Jurkat, Clone E6-1 (cell line): ENCODE measurements at regions not wholly inside any gene's neighbourhood (a gene's known extent, or its start where the extent isn't known, plus 50 kb on each side); places are given as distances from the start of the nearest gene placed in this dataset.
A peak's percentile ranks its signal among the peaks of the same experiment; 100 is the strongest.

Source experiments
- DNase-seq: peaks from one replicate; pipeline ENCODE4 v3.0.0-alpha.2; 2011; ENCODE audit warnings: low read depth, low spot score
- H3K4me3 ChIP-seq: 2 replicates; pipeline ENCODE4 v1.5.1; 2011; ENCODE audit warnings: mild to moderate bottlenecking, low read length, control low read depth, moderate library complexity

DNA sequence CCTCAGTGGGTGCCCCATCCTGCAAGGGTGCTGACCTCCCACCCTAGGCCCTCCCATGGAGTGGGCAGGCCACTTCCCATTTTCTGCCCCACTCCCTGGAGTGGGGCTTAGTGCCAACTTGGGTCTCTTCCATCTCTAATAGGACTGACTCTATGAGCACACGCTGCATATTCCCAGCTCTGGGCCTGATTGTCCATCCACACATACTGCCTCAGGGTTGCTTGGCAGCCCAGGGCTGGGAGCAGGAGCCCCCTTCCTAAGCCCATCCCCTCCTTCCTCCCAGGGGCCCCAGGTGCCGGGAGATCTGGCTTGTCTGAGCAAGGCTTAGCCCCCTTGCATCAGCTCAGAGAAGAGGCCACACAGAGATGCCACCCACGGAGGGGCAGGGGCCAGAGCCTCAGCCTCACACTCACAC is 55.1 kb downstream of the PJA1 start:
- no peak for DNase-seq
- H3K4me3 ChIP-seq, result no peak overlapping the region

DNA sequence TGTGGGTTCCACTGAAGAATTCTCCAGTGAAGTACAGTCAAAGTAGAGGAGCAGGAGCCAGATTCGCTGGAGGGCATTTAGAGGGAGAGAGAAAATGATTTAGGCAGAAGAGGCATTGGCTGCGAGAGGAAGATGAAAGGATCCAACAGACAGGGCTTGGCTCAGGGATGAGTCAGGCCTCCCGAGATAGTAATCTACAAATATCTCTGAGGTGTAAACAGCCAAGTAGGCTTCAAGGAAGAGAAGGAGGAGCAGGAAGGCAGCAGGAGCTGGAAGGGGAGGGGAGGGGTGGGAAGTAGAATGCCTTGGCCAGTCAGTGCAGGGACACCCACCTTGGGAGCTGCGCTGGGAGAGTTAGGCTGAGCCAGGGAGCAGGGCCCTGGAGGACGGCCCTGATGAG is 55.5 kb downstream of the PJA1 start:
- H3K4me3 ChIP-seq, result no peak overlapping the region
- no peak for DNase-seq

DNA sequence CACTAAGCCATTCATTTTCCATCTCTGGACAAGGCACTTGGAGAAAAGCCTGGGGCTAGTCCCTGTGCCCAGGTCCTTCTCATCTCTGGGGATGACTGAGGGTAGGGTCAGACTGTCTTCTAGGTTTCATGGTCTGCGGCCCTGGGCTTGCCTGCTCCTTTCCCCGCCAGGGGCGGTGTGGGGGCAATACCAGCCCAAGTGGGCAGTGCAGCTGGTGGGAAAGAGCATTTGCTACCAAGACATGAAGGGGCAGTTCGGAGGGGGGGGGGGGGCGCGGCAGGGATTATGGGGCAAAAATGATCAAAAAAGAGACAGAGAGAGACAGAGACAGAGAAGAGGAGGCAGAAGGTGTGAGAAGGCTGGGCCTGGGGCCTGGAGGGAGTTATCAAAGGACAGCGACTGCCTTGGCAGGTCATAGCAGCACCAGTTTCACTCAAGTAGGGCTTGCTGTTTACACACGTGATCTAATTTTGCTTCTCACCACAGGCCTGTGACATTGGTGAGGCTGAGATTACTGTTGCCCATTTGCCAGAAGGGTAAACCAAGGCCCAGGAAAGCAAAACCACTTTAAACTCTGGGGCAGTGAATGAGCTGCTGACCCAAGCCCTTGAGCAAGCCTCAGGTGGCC is 56.1 kb downstream of the PJA1 start:
- H3K4me3 ChIP-seq, result no peak overlapping the region
- no peak for DNase-seq

DNA sequence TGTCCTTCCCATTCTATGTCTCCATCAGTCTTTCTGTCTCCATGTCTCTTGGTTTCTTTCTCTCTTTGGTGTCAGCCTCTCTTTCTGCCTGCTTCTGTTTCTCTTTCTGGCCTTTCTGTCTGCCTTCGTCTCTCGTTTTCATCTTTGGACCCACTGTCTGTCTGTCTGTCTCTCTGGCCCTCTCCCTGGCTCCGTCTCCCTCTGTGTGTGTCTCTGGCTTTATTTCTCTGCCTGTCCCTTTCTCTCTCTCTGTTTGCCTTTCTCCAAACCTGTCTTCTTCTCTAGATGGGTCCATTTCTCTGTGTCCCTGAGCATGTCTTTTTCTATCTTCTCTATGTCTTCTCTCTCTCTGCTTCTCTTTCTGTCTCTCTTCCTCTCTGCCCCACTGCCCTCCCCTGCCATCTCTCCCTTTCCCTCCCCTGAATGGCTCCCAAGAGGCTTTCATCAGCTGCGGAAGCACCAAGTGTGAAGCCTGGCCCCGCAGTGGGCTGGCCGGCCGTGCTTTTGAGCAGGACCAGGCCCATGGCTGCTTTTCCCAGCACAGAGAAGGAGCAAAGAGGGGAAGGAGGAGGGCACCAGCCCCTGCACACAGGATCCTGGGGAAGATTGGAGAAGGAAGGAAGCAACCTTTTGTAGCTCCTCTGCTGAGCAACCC is 57.4 kb downstream of the PJA1 start:
- no peak for DNase-seq
- no peak overlapping the region for H3K4me3 ChIP-seq

DNA sequence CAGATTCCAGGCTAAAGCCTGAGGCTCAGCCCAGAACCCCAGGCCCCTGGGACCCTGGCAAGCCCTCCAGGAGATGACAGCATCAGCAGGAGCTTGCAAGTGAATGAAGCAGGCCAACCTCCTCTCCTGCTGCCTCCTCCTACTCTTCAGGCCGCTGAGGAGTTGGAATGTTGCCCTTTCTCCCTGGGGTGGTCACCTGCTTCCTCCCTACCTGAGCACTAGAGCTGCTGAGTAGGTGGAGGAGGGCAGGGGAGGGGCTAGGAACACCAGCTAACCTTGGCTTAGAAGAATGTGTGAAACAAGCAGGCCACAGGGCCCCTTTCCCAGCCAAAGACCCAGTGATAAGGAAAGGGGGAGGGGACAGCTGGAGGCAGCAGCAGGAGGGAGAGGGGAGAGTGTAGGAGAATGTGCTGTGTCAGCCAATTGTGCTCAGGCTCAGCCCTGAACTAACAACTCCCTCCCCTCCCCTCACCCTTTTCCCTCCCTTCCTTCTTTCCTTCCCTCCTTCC is 58.0 kb downstream of the PJA1 start:
- no peak overlapping the region for H3K4me3 ChIP-seq
- no peak for DNase-seq

DNA sequence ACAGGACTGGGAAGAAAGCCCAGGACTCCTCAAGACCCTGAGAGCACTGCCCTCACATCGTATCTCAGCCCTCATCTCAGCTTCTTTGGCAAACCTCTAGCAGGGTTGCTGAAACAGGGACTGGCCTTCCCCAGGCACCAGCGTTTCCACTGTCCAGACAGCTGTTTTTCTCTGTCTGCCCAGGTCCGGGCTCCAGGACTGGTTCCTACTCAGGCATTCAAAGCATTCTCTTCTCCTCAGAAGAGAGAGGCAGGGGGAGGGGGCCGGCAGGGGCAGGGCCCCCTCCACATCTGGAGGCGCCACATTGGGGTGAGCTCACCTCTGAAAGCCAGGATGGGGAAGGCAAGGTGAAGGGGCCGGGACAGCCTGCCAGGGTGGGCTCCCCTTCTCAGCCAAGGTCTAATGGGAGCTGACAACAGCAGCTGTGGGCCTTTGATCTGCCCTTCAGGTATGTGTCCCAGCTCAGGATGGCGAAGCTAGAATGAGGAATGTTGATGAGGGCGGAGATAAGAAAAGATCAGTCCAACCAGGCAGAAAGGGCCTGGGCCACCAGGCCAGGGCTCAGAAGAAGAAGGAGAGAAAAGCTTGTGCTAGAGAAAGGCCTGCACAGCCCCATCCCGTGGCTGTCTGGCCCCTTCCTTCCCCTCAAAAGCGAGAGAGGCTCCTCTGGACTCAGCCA is 60.4 kb downstream of the PJA1 start:
- no peak overlapping the region for H3K4me3 ChIP-seq
- no peak for DNase-seq

DNA sequence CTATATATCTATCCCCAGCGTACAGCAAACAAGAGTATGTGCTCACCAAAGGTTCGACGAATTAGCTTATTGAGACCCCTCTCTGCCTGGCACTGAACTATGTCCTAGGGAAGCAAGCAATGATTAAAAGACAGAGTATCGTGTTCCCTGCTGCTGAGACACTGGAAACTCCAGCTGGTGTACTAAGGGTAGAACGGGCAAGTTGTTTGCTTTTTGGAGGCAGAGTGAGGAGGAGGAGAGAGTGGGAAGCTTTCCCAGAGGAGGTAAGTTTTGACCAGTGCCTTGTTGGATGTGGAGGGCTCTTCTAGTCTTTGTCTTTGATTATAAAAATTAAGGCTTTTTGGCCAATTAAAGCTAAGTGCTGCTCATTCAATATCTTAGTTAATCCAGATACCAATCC is 61.7 kb downstream of the PJA1 start:
- H3K4me3 ChIP-seq, result no peak overlapping the region
- no peak for DNase-seq

DNA sequence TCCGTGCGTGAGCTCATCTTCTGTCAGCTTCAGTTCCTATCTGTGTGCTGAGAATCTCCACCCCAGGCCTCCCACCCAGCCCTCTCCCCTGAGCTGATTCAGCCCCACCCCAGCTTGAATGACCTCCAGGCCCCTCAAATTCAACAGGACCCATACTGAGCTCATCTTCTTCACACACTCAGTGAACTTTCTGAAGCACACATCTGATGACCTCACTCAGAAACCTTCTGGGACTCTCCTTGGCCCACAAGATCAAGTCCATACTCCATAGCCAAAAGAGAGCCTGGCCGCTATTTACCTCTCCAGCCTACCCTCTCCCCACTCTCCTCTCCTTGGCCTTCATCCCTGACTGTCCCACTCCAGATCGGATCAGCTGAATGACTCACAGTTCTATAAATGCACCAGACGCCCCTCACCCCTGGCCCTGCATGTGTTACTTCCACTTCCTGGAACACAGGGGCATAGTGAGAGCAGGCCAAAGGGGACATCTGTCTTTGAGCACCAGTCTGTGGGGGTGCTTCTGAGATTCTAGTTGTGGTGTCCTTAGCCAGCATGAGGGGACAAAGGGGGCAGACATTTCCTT is 62.5 kb downstream of the PJA1 start:
- H3K4me3 ChIP-seq, result no peak overlapping the region
- DNase-seq, result no peak

DNA sequence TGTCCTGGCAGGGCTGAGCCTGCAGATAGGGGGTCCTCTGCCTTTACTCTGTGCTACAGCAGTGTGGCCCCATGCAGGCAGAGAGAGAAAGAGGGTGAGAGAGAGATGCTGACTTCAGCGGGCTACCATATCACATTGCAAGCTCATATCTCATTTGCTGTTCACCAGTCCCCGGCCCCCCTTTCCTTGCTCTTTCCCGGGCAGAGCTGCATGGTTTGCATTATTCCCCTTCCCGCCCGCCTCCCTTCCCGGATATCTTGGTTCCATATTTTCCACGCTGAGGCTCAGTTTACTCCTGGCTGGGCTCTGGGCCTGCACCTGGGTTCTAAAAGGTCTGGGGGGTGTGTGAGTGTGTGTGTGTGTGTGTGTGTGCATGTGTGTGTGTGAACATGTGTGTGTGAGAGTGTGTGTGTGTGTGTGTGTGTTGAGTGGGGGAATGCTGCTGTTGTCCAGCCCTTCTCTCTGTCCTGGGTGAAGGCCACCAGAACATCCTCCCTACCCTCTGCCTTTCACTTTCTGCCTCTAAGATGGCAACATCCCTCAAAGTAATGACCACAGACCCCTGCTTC is 63.5 kb downstream of the PJA1 start:
- no peak overlapping the region for H3K4me3 ChIP-seq
- no peak for DNase-seq

DNA sequence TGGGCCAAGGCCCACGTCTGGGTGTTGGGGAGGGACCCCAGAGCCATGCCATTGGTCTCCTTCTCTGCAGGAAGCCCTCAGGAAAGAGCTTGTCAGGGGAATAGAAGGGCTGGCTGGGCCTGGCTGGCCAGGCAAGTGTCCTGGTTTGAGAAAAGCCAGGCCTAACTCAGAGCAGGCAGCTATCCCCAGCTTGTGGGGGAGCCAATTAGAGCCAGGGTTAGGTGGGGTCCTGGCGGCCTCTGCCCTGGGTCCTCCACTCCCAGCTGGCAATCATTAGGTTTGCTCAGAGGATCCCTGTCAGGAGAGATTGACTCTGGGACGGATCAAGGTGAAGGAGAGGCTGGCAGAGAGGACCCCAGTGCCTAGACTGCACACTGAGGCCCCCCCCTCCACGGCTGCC is 64.8 kb downstream of the PJA1 start:
- H3K4me3 ChIP-seq, result no peak overlapping the region
- DNase-seq, result no peak

DNA sequence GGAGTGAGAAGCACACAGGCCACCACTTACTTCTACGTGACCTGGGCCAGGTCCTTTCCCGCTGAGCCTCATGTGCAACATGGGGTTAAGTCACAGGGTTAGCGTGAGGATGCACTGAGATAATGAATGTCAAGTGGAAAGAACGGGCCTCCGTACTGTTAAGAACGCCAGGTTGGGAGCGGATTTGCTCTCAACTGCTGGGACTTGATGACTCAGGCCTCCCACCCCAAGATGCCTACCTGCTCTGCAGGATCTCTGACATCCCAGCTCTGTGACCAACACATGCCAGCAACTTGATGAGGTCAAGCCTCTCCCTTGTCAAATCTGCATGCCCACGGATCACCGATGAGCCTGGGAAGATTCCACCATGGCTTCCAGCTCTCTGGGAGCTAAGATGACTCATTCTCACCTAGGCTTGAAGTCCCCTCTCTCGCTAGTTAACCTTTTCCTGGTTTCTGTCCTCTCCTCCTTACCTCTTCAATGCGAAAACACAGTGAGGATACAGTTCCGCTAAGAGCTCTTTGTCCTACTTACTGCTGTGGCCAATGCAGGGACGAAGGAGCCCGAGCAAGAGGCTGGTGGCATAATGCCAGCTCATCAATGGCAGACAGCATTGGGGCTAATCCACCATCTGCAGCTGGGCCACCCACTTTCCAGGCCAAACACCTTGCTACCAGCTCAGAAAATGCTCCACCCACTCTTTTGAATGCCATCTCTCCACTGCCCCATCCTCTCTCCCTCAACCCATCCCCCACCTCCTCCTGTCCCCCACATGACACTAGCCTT is 67.6 kb downstream of the PJA1 start:
- no peak overlapping the region for H3K4me3 ChIP-seq
- no peak for DNase-seq

DNA sequence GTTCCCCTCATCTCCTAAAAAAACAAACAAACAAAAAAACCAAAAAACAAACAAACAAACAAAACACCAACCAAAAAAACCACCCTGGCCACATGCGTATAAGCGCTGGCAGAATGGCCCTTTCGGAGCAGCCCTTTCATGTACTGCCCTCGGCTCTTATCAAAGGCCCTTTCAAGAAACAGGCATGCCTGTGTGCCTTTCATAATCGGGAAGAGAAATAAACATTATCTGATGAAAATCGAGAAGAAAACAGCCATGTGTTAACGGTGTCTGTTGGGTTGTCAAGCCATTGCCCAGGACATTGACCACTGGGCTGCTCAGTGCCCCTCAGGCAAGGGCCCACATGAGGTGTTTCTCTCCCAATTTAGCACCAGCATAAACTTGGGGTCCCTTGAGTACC is 68.3 kb downstream of the PJA1 start:
- DNase-seq, result no peak
- no peak overlapping the region for H3K4me3 ChIP-seq

DNA sequence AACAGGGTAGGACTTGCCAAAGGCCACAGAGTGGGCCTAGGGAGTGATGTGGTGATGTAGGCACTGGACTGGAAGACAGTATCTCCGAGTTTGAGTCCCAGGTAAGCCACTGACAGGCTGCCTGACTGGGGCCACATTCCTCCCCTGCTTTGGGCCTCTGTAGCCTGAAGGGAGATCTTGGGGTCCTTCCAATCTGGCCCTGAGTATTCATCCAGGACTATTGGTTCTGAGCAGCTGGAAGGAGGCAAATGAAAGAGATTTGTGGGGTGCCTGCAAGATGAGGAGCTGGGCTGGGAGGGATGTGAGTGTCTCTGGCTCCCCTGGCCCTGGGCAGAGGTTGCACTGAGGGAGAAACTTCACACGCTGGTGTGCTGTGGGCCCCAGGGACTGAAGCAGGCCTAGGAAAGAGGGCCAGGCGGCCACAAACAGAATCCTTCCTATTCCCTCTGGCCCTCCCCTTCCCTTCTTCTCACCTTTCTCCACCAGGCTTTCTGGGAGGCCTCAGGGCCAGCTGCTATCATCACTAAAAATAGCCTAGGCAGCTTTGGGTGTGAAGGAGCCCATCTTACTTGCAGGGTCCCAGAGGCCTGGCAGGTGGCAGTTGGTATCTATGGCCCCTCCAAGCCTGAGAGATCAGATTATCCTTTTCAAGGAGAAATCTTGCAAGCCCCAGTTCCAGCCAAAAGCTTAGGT is 70.1 kb downstream of the PJA1 start:
- H3K4me3 ChIP-seq, result no peak overlapping the region
- no peak for DNase-seq

DNA sequence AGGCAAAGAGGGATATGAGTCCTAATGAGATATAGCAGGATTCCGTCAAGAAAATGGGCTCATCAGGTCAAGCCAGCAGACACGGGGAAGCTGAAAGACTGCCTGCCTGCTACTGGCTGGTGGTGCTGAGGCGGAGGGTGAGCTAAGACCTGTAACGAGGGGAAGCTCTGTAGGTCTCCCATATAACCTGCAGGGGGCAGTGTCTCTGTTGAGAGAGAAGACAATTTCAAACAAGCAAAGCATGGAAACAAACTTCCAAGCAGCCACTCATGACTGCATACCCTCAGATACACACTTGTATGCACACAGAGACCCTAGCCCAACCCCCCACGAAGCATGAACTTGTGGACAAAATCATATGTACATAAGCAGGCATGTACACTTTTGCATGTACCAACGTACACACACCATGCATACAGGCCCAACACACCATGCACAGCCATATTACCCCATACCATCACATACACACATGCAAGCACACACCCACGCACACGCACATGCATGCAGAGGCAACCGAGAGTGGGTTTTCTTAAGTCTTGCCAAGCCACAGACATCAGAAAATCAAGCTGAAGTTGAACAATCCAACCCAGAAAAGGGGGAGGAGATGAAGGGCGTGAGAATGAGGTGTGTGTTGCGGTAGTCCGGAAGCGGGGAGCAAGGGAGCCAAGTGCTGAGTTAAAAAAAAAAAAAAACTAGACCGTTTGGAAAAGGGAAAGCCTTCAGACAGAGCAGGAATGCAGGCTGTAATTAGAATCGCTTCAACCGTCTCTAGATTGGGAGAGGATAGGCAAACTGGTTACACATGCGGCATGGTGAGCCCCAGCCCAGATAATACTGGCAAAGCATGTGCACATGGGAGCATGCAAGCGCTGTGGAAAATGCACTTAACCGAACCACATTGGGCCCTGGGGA is 71.0 kb downstream of the PJA1 start:
- DNase-seq, result peak; percentile 32
- no peak overlapping the region for H3K4me3 ChIP-seq

DNA sequence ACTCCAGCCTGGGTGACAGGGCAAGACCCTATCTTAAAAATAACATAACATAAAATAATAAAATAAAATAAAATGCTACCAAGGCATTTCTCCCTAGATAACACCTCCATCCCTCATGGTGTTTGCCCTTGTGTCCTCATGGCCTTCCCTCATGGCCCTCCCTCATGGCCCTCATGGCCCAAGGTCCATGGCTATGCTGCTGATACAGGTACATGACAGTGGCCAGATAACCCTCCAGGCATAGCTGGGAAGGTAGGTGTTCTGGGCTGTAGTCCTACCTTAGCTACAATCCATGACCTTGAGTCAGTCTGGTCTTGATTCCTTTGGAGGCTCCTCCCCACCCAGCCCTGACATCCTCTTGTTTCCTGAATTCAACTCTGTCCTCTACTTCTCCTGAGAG is 75.2 kb downstream of the PJA1 start:
- DNase-seq, result no peak
- H3K4me3 ChIP-seq, result no peak overlapping the region

DNA sequence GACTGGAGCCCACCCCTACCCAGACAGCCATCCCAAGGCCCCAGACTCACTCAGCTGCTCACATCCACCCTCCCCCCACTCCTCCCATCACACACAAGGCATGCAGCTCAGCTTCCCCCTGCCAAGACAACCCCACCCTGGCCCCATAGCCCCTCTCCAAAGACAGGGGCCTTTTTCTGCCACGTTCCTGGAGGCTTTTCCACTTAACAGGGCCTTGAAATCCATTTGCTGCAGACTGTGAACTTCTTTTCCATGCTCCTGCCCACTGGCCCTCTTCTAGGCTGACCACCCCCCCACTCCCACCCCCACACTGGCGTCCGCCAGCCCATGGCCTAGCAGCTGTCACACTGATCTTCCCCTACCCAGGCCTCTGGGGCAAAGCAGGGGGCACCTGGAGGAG is 76.0 kb downstream of the PJA1 start:
- no peak for DNase-seq
- no peak overlapping the region for H3K4me3 ChIP-seq

DNA sequence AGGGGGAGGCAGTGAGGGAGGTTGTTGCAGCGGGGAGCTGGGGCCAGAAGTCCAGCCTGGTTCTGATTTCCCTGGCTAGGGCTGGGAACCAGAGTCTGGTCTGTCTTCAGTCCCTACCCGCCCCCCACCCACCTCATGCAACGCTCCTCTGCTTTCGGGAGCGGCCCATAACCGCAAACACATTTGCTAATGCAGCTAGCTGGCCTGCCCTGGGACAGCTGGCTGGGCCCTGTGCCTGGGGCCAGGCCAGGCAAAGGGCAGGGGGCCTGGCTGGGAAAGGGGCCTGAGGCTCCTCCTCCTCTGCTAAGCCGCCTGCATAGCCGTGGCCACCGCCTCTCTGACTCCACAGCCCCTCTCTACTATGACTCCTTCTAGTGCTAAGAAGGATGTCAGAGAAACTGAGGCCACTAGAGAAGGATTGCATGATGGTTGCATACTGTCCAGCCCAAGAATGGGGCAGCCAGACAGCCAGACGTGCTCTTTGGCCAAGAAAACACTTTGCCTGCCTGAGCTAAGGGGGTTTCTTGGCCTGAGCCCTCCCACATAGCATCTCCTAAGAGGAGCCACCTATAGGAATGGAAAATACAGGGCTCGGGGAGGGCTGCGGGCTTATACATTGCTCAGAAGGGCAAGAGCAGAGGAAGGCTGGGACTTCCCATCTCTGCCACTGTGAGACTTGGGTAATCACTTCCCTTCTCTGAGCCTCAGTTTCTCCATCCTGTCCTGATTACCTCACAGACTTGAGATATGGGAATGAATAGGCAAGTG is 76.9 kb downstream of the PJA1 start:
- H3K4me3 ChIP-seq, result no peak overlapping the region
- DNase-seq, result no peak
